GM13977 (cell line): ENCODE measurements at regions not wholly inside any gene's neighbourhood (a gene's known extent, or its start where the extent isn't known, plus 50 kb on each side); places are given as distances from the start of the nearest gene placed in this dataset.

ENCODE experiments used
- DNase-seq: peaks from one replicate; pipeline ENCODE4 v3.0.0; 2012; ENCODE audit warnings: low spot score
- CTCF ChIP-seq: IDR thresholded peaks from 2 replicates; pipeline ENCODE4 v1.5.1; 2012; ENCODE audit warnings: mild to moderate bottlenecking, control low read depth; ENCODE audit not compliant: insufficient read depth; ENCODE audit errors: extremely low read depth, missing control alignments
- in situ Hi-C: fragments of 300-500 bp; cut with MboI; formaldehyde crosslinking; loops from one replicate; pipeline ENCODE4 v1.12.0; 2022; ENCODE audit warnings: low sequenced_read_pairs, low pct_unique_long_range_greater_than_20kb, mixed read lengths, inconsistent platforms; ENCODE audit not compliant: unreplicated experiment

GRCh38 chr9:119432428-119432827 lies 63.2 kb upstream of the BRINP1 start:
- TF ChIP-seq CTCF: no peak
- DNase-seq: no peak
- in situ Hi-C loops: no loop called here

- TF ChIP-seq CTCF: no peak
- DNase-seq: no peak
- in situ Hi-C loops: no loop called here
These were observed 60.1 kb upstream of the BRINP1 start for GRCh38 chr9:119429302-119429701.

- DNase-seq: no peak
- TF ChIP-seq CTCF: no peak
- in situ Hi-C loops: no loop called here
These were observed 51.0 kb upstream of the BRINP1 start for GRCh38 chr9:119420231-119420630.
